Mesothelial cell of epicardium (in vitro differentiated cells): ENCODE measurements at regions not wholly inside any gene's neighbourhood (a gene's known extent, or its start where the extent isn't known, plus 50 kb on each side); places are given as distances from the start of the nearest gene placed in this dataset.
A peak's percentile ranks its signal among the peaks of the same experiment; 100 is the strongest.

Experiments used
- DNase-seq, 2 experiments: peaks; one replicate each; pipeline ENCODE4 v3.0.0; 2021; ENCODE audit warnings: low spot score in 2 of 2; ENCODE audit not compliant: unreplicated experiment in 2 of 2
- H3K27ac Mint-ChIP-seq: 2 replicates; pipeline ENCODE4 v1.8.0; 2021; ENCODE audit warnings: mixed read lengths
- H3K27me3 Mint-ChIP-seq: 2 replicates; pipeline ENCODE4 v1.8.0; 2021; ENCODE audit warnings: low read depth, mixed read lengths
- H3K36me3 Mint-ChIP-seq: 2 replicates; pipeline ENCODE4 v1.8.0; 2021; ENCODE audit warnings: mixed read lengths
- H3K4me1 Mint-ChIP-seq: 2 replicates; pipeline ENCODE4 v1.8.0; 2021; ENCODE audit warnings: mixed read lengths
- H3K4me3 Mint-ChIP-seq: 2 replicates; pipeline ENCODE4 v1.8.0; 2021; ENCODE audit warnings: mild to moderate bottlenecking, moderate library complexity, mixed read lengths
- H3K9me3 Mint-ChIP-seq: 2 replicates; pipeline ENCODE4 v1.8.0; 2021; ENCODE audit warnings: mixed read lengths
- CTCF ChIP-seq: fragments of 200-600 bp; sonication (generic); IDR thresholded peaks from one replicate; pipeline ENCODE4 v1.5.0; 2021; ENCODE audit warnings: antibody characterized with exemption; ENCODE audit not compliant: unreplicated experiment

GRCh38 chr7:67788669-67789068 lies 792.0 kb downstream of the TYW1 start:
- peaks cover 62% of the 10 kb centered on the region for H3K27me3 Mint-ChIP-seq
- no peak overlapping the region for H3K27ac Mint-ChIP-seq
- peaks cover 1% of the 10 kb centered on the region for H3K4me1 Mint-ChIP-seq
- H3K4me3 Mint-ChIP-seq = no peak overlapping the region
- H3K9me3 Mint-ChIP-seq = no peaks in the 10 kb centered on the region
- H3K36me3 Mint-ChIP-seq = no peaks in the 10 kb centered on the region
- TF ChIP-seq CTCF = peak; percentile 36
- peak in 1 of 2 experiments; percentile 55 for DNase-seq

GRCh38 chr7:67791918-67792317 lies 795.3 kb downstream of the TYW1 start:
- no peak for DNase-seq
- Mint-ChIP-seq H3K27ac (no peak overlapping the region), H3K27me3 (peaks cover 79% of the 10 kb centered on the region), H3K36me3 (no peaks in the 10 kb centered on the region), H3K9me3 (no peaks in the 10 kb centered on the region), H3K4me1 (peaks cover 1% of the 10 kb centered on the region), H3K4me3 (no peak overlapping the region)
- TF ChIP-seq CTCF = no peak

- no peak for DNase-seq
- Mint-ChIP-seq H3K4me3 (no peak overlapping the region), H3K27ac (no peak overlapping the region), H3K27me3 (peaks cover 86% of the 10 kb centered on the region), H3K4me1 (no peaks in the 10 kb centered on the region), H3K9me3 (peaks cover 8% of the 10 kb centered on the region), H3K36me3 (no peaks in the 10 kb centered on the region)
- no peak for TF ChIP-seq CTCF
Measured at GRCh38 chr7:67794544-67794943, 797.9 kb downstream of the TYW1 start.

- H3K9me3 Mint-ChIP-seq = peaks cover 14% of the 10 kb centered on the region
- TF ChIP-seq CTCF = no peak
- H3K36me3 Mint-ChIP-seq = no peaks in the 10 kb centered on the region
- no peak for DNase-seq
- H3K27ac Mint-ChIP-seq = no peak overlapping the region
- H3K27me3 Mint-ChIP-seq = peaks cover 76% of the 10 kb centered on the region
- H3K4me3 Mint-ChIP-seq = no peak overlapping the region
- H3K4me1 Mint-ChIP-seq = no peaks in the 10 kb centered on the region
Measured at GRCh38 chr7:67803789-67804188, 807.2 kb downstream of the TYW1 start.

GRCh38 chr7:67805921-67806471 lies 809.4 kb downstream of the TYW1 start:
- no peak for DNase-seq
- Mint-ChIP-seq H3K4me3 (no peak overlapping the region), H3K27me3 (peaks cover 74% of the 10 kb centered on the region), H3K36me3 (no peaks in the 10 kb centered on the region), H3K9me3 (no peaks in the 10 kb centered on the region), H3K4me1 (no peaks in the 10 kb centered on the region), H3K27ac (no peak overlapping the region)
- TF ChIP-seq CTCF = no peak

GRCh38 chr7:67807826-67808225 lies 811.2 kb downstream of the TYW1 start:
- Mint-ChIP-seq H3K9me3 (no peaks in the 10 kb centered on the region), H3K4me1 (no peaks in the 10 kb centered on the region), H3K4me3 (no peak overlapping the region), H3K27ac (no peak overlapping the region), H3K27me3 (peaks cover 74% of the 10 kb centered on the region), H3K36me3 (no peaks in the 10 kb centered on the region)
- no peak for TF ChIP-seq CTCF
- DNase-seq = no peak
